GM18868 (cell line): ENCODE measurements at regions not wholly inside any gene's neighbourhood (a gene's known extent, or its start where the extent isn't known, plus 50 kb on each side); places are given as distances from the start of the nearest gene placed in this dataset.
A peak's percentile ranks its signal among the peaks of the same experiment; 100 is the strongest.
"Not testable (repeated sequence)": the region's sequence is repeated elsewhere in the genome, so short reads cannot be mapped to it uniquely, and the experiment has no call there.

Experiments used
- ATAC-seq: cut with Tn5 transposase; IDR thresholded peaks from one replicate; pipeline ENCODE4 v1.9.1; 2021; ENCODE audit warnings: mild to moderate bottlenecking, moderate library complexity; ENCODE audit not compliant: unreplicated experiment

DNA sequence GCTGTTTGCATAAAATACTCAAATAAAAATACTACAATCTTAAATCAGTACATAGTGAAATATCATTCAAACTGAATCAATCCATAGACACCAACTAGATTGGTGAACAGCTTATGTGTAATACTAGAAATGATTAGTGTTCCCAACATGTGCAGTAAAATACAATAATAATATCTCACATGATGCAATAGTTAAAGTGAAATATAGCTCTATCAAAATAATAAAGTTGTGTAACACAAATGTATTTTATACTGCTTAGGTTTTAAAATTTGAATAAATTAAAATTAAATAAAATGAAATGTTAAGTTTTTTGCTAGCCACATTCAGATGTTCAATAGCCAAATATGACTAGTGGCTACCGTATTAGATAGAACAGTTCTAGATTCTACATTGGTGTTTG lies 714.1 kb downstream of the ZNF385D start:
- ATAC-seq: no peak

DNA sequence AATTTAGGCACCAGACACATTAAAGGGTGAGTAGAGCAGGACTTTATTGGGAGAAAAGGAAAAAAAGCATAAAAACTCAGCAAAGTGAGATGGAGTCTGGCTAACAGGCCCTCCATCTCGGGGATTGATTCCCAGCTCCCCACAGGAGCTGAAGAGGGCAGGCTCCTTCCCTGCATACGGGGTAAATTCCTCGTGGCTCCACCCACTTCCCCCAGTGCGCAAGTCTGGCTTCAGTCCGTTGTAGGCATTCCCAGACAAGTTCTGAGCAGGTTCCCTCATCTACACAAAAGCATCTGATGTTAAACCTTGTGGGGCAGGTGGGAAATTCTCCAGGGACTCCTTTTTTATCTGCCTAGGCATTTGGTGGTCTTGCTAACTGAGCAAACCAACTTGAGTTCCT lies 722.6 kb downstream of the ZNF385D start:
- ATAC-seq: no peak

DNA sequence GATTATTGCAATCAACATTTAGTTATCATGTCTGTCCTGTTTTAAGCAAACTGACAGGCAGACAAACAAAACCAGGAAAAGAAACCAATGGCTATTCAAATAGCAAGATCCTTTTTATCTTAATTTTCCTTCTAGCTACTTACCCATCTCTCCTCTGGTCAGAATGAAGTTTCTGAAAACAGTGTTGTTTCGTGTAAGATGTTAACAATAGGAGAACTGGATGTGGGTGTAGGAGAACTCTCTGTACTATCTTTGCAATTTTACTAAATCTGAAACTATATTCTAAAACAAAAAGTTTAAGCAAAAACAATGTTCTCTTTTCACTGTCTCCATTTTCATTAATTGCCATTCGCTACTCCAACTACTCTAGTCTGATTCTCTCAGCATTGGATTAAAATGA lies 726.4 kb downstream of the ZNF385D start:
- ATAC-seq: no peak

DNA sequence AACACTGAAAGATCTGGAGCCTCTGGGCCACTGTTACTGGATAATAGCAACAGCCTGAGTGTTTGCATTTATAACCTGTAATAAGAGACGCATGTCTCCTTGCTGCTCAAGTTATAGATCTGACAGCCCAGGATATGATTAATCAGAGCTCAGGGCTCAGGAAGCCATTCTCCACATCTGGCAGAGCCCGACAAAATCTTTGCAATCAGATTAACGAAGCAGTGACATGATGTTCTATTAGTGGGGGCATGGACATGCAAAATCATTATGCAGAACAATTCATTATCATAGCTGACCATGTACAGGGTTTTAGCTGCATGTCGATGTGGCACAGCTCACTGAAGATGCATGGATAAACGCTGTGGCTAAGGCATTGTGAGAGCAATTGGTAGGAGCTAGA lies 730.3 kb downstream of the ZNF385D start:
- no peak for ATAC-seq

DNA sequence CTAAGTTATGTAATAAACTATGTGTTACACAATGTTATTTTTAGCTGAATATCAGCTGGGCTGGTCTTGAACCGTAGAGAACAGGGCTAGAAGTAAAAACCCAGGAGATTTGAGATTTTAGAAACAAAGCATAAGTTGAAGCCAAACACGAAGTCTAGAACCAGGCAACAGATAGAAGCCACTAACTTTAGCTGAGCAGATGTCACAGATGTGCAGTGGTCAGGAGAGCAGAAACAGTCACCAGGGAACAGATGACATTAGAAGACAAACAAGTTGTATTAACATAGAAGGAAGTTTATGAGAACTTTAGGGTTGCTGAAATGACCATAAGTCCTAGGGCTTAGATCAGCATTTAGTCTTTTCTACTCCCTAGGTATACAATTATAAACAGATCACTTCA lies 731.0 kb downstream of the ZNF385D start:
- no peak for ATAC-seq

DNA sequence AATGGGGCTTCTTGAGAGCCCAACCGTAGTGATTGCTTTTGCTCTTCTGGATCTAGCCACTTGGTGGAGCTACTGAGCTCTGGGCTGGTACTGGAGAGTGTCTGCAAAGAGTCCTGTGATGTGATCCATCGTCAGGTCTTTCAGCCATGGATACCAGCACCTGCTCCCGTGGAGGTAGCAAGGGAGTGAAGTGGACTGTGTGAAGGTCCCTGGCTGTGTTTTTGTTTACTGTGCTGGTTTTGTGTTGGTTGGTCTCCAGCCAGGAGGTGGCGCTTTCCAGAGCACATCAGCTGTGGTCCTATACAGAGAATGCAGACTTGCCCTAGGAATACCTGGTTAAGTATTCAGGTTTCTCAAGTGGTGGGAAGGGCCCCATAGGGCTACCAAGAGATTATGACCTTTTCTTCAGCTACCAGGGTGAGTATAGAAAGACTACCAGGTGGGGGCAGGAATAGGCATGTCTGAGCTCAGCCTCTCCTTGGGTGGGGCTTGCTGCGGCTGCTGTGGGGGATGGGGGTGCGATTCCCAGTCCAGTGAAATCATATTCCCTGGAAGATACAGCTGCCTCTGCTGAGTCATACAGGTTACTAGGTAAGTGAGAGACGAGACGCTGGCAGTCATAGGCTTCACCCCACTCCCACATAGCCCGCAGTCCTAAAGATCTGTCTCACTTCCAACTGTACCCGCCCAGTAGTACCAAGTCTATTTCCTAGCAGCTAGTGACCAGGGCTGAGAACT lies 733.7 kb downstream of the ZNF385D start:
- no peak for ATAC-seq

DNA sequence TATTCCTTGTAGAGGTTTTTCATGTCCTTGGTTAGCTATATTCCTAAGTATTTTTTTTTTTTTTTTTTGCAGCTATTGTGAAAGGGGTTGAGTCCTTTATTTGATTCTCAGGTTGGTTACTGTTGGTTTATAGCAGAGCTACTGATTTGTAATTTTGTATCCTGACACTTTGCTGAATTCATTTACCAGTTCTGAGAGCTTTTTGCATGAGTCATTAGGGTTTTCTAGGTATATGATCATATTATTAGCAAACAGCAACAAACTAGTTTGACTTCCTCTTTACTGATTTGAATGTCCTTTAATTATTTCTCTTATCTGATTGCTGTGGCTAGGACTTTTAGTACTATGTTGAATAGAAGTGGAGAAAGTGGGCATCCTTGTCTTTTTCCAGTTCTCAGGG lies 737.4 kb downstream of the ZNF385D start:
- ATAC-seq: no peak

DNA sequence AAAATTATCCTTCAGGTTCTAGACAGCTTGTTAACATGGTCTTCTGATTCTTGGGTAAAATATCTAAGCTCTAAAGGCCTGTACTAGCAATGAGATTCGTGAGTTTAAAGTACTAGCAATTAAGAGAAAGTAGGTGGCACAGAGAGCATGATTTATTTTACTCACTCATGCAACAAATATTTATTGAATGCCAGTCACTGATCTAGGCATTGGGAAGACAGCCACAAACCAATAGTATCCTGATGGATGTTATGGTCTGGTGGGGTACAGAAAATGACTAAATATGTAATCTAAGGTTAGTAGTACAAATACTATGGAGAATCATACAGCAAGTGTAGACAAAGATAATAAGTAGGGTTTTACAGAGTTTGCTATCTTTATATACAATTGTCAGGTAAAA lies 751.3 kb downstream of the ZNF385D start:
- ATAC-seq: no peak

DNA sequence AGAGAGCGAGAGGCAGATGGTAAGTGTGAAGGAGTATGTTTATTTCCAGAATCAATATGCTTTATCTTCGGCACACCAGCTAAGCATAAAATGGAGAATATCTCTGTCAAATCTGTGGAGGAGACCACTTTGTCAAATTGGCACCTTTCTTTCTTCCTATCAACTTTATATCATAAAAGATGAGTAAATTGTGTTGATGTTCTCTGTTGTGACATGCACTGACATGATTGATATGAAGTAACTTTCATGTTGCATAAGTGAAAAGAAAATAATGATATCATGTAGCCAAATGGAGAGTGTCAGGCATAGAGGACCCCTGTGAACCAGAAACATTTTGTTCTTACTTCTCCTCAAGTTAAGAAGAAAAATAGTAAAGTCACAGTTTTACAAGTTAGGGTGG lies 753.8 kb downstream of the ZNF385D start:
- ATAC-seq: no peak

DNA sequence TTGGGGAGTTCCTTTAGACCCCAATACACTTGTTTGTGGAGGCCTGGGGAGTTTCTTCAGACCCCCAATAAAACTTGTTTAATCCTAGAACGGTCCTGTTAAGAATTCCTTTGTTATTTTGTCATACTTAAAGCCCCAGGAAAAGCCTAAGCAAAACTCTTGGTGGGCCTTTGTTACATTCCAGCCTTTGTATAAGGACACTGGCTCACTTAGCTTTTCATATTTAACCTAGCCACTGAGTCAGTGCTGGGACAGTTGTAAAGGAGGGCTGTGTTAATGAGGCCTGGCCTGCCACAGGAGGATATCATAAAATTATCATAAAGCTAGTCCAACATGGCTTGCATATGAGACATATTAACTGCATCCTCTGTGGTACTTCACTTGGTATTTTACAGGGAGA lies 760.1 kb downstream of the ZNF385D start:
- ATAC-seq: no peak

DNA sequence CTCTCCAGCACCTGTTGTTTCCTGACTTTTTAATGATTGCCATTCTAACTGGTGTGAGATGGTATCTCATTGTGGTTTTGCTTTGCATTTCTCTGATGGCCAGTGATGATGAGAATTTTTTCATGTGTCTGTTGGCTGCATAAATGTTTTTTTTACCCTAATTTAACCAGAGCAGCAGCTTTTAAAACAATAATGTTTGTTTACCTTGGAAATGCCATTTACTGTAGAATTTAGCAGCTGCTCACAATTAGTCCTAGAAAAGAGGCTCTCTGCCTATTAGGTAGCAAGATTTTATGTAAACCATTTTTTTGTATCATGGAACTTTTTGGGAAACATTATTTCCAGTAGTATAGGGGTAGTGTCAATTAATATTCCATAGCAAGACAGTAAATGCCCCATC lies 761.4 kb downstream of the ZNF385D start:
- not testable (repeated sequence) for ATAC-seq

DNA sequence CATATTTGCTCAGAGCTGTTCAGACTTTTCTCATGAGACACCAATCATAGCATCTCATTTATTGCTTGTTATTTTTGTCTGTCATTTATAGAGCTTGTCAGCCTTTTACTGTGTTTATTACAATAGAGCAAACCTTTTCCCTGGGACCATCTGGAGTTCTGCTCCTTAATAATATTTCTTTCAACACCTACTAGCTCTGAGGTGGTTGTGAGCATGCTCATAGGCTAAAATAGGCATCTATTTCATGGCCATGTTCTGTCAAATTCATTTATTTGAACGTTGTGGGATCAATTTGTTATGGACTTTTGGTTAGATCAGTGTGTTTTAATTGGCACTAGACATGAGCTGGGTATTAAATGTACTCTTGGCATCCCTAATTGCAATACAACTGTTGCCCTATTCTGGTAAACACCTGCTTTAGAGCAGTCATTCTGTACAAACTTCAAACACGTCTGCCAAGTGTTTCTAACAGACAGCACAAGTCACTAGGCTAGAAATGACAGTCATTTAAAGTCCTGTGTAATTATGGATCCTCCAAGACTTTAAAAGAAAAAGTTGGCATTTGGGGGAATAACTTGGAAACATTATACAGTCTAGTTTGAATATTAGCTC lies 766.3 kb downstream of the ZNF385D start:
- no peak for ATAC-seq

DNA sequence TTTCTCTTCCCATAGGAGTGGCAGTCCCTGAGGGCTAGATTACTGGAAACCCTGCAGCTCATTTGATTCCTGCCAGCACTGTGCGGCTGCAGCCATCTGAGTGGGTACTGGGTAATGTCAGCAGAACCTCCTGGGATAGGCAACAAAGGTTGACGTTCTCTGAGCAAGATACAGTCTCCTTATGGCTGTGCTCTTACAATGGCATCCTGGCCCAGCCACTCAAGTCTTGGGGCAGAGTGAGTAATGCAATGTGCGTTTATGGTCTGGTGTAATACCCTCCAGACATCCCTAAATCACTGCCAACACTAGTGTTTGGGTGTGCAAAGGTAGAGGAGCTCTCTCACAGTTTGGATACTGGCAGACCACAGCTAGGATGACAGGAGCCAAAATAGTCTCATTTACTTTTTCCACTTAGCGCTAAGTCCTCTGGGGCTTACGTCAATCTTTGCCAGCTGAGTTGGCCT lies 775.8 kb downstream of the ZNF385D start:
- no peak for ATAC-seq

DNA sequence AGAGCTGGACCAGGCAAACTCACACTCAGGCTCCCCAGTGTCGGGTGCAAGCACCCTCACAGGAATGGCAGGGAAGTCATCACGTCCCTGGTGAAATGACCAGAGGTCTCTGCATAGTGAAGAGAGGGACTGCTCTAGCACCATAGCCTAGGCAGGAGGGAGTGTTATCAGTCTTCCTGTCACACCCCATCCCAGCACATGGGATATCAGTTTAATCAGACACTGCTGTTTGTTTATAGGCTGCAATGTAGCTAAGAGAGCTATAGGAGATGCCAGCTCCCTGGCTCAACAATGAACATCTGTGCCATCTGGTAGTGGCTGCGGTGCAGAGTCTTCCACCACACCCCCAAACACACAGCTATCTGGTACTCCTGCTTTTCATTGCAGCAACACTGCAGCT lies 776.6 kb downstream of the ZNF385D start:
- ATAC-seq: no peak

DNA sequence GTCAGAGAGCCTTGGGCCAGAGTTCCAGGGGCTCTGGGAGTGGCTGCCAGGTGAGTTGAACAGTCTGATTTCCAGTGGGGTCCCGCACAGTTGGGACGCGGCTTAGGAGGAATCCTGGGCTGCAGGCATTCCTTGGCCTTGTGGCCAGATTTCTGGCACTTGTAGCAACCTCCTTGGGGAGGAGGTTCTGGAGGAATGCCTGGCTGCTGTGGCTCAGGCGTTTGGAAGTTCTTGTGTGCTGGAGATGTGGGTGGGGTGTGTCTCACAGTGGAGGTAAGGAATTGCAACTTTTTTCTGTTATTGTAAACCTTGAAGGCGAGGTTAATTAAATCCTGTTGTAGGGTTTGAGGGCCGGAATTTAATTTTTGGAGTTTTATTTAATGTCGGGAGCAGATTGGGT lies 780.2 kb downstream of the ZNF385D start:
- ATAC-seq: not testable (repeated sequence)

DNA sequence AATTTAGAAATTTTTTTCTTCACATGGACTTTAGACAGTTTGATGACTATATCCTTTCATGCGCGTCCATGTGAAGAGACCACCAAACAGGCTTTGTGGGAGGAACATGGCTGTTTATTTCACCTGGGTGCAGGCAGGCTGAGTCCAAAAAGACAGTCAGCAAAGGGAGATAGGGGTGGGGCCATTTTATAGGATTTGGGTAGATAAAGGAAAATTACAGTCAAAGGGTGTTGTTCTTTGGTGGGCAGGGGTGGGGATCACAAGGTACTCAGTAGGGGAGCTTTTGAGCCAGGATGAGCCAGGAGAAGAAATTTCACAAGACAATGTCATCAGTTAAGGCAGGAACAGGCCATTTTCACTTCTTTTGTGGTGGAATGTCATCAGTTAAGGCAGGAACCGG lies 781.5 kb upstream of the SGO1 start:
- ATAC-seq: not testable (repeated sequence)

DNA sequence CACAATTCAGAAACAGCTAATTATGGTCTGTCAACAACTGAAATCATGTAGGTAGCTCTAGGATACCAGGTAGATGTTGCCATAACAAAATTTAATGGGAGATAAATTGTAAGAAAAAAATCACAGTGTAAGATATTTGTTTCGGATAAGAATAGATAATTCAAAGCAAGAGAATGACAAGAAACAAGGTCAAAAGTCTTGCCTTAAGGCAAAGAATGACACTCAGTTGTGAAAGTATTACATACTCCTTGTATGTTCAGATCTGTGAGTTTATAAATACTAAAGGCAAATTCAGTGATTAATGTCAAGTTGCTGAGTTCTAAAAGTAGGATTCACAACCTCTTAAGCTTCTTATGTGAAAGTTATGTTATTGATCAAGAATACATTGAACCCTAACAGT lies 772.2 kb upstream of the SGO1 start:
- no peak for ATAC-seq

DNA sequence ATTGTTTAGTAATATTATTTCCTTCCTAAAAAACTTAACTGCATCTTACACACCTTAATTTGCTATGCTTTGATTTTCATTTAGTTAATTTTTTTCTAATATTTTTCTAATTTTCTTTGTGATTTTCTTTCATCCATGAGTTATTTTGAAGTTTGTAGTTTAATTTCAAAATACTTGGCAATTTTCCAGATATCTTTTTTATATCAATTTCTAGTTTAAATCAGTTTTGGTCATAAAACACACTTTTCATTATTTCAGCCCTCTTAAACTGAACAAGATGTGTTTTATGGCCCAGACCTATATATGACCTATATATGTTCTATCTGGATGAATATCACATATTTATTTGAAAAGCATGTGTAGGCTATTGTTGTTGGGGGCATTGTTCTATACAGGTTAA lies 759.9 kb upstream of the SGO1 start:
- ATAC-seq: no peak

DNA sequence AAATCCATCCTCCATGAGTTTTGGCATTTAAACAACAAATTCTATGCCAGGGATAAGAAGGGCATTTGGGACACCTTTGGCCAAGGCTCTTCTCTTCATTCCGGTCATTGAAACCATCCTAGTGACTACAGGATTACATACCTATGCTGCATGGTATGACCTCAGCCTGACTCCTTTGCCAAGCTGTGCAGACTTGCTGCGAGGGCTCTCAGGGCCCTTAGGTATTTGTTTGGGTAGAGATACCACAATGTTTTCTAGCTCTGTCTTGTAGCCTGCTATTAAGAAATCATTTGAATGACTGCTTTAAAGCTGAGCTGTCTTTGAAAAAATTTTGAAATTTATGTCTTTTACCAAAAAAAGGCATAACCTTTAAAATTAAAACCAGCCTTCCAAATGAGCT lies 749.8 kb upstream of the SGO1 start:
- ATAC-seq: no peak

DNA sequence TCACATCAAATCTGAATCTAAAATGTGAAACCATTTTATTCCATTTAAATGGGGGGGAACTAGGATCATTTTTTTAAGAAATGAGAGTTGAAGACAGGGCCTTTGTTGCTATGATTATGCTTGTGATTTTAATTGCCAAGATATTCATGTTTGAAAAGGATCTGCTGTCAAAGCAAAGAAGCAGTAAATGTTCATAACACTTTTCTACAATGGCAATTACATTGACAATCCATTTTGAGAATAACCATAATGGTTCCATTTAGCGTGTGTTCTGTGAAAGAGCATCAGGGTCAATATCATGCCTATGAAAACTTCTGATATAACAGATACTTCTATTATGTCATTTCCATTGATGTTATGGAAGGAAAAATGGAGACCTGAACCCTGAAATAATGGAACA lies 745.8 kb upstream of the SGO1 start:
- no peak for ATAC-seq

DNA sequence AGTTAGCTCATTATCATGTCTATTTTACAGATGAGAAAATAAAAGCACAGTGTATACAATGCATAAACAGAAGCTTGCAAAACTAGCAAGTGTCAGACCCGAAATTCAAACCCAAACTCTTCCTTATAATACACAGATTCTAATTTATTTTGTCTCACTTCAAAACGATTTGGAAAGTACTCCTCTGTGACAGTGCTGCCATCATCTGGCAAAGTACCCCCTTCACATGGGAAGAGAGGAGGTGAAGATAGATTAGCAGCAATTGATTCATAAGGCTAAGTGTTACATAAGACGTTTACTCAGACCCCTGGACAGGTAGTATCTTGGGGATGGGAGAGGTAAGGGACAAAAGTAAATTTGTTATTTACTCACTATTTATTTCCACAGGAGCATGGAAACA lies 744.0 kb upstream of the SGO1 start:
- ATAC-seq: peak; percentile 65

DNA sequence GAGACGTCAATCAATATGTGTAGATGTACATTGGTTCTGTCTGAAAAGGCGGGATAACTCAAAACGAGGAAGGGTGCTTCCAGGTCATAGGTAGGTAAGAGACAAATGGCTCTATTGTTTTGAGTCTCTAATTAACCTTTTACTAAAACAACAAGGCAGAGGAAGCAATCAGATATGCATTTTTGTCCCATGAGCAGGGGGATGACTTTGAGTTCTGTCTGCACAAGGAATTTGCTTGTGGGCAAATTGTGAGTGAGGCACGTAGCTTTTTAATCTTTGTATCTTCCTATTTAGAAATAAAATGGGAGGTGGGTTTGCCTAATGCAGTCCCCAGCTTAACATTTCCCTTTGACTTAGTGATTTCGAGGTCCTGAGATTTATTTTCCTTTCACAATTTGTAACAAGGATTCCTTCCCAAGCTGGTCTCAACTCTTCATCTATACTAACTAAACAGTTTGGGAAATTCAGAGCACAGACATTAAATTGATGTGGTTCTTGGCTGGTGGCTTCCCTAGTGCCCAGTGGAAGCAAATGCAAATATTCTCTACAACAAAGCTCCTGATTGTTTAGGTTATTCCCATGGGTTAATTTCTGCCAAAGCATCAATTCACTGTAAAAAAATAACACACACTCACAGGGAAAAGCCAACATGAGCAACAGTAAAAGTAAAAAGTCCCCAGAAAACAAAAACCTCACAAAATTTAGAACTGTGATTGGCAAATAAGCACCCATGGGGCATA lies 738.8 kb upstream of the SGO1 start:
- no peak for ATAC-seq
